ENCODE measurements at regions not wholly inside any gene's neighbourhood (a gene's known extent, or its start where the extent isn't known, plus 50 kb on each side); places are given as distances from the start of the nearest gene placed in this dataset.

DNA sequence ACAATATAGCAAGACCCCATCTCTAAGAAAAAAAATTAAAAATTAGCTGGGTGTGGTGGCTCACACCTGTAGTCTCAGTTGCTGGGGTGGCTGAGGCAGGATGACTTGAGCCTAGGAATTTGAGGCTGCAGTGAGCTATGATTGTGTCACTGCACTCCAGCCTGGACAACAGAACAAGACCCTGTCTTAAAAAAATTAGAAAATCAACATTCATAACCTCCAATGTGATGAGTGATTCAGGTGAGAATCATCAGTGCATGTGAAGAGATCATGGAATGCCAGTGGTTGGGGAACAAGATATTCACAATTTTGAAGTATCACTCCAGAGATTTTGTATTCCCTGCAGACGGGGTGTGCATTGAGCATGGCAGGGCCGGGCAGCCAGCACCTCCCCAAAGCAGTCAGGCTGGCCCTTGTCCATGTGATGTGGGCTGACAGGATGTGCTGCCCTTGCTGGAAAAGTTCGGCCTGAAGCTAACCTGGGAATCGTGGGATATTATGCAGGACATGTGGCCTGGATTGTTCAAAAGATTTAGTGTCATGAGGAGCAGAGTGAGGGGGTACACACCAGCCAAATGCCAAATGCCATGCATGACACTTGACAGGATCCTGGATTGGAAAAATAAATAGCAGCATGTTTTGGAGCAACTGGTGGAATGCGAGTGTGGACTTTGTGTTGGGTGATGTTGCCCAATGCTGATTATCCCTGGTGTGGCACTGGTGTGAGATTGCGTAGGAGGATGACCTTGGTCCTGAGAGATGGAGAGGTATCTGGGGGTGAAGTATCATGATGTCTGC is 189.0 kb downstream of the RGS3 start:
- TF ChIP-seq, protein P1, sequence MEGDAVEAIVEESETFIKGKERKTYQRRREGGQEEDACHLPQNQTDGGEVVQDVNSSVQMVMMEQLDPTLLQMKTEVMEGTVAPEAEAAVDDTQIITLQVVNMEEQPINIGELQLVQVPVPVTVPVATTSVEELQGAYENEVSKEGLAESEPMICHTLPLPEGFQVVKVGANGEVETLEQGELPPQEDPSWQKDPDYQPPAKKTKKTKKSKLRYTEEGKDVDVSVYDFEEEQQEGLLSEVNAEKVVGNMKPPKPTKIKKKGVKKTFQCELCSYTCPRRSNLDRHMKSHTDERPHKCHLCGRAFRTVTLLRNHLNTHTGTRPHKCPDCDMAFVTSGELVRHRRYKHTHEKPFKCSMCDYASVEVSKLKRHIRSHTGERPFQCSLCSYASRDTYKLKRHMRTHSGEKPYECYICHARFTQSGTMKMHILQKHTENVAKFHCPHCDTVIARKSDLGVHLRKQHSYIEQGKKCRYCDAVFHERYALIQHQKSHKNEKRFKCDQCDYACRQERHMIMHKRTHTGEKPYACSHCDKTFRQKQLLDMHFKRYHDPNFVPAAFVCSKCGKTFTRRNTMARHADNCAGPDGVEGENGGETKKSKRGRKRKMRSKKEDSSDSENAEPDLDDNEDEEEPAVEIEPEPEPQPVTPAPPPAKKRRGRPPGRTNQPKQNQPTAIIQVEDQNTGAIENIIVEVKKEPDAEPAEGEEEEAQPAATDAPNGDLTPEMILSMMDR (conservative IDR thresholded peaks at IDR 0.05; ENCODE audit: low read length): no peak
- no peak for TF ChIP-seq EZH2phosphoT487 (IDR thresholded peaks at IDR 0.05; ENCODE audit: borderline replicate concordance, low read depth, low read length)
